GDM1 (cell line): ENCODE measurements at regions not wholly inside any gene's neighbourhood (a gene's known extent, or its start where the extent isn't known, plus 50 kb on each side); places are given as distances from the start of the nearest gene placed in this dataset.

Experiments used
- DNase-seq: peaks from one replicate; lab custom pipeline; 2025; lab: John Stamatoyannopoulos, UW

DNA sequence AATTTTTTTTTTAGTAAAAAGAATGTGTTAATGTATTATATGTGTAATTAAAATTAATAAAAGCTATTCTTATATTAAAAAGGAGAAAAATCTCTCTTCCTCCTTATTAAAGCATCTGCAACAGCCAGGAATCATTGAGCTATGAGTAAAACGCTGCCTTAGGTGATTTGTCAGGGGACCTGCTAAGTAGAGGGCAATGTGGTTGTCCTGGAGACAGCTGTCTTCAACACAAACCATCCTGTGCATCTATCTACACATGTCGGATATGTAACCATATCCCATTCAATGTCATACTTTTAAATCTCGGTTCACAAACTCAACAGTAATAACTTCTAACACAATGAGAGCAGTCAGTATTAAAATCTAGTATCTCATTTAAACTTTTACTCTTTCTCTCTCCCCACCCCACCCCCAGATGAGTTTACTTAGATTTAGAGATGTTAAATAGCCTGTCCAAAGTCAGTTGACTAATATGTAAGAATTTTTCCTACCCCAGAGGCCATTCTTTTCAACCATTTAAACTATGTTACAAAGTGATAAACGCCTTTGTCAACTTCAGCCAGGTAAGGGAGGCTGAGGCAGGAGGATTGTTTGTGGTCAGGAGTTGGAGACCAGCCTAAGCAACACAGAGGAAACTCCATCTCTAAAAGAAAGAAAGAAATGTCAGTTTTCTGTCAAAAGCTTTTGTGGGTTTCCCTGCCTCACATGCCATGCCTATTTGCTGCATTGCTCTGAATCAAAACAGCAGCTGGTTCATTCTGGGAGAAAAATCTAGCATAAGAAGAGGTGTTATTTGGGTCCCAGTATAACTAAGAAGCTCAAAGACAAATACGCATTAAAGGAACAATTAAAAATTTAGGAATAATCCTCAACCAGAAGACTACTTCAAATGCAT lies 413.7 kb upstream of the CCDC196 start:
- DNase-seq: no peak

DNA sequence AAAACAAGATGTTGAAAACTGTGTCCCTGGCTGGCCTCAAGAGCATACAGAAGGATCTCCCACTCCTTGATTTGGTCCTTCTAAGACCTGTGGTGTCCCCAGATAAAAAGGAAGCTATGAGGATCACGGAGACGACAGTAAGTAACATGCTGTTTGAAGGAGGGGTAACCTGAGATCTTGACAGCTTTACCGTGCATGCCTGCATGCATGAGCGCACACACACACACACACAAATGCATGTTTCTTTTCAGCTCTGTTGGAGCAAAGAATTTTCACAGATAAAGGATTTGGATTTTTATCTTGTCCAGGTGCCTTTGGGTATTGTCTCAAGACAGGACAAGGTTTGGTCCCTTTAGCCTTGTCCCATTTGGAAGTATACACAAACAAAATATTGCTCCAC lies 411.6 kb upstream of the CCDC196 start:
- DNase-seq: no peak

DNA sequence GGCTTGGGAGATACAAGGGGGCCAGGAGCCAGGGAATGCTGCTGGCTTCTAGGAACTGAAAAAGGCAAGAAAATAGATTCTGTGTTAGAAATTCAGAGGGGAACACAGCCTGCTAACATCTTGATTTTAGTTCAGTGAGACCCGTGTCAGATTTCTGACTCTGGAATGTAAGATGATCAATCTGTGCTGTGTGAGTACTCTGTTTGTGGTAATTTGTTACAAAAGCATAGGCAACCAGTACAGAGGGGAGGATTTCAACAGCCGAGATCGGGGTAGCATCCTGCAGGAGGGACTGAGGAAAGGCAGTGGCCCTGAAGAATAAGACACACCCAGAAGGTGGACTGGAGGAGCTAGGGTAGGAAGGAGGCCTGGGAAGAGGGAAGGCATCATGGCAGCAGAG lies 410.0 kb upstream of the CCDC196 start:
- no peak for DNase-seq

DNA sequence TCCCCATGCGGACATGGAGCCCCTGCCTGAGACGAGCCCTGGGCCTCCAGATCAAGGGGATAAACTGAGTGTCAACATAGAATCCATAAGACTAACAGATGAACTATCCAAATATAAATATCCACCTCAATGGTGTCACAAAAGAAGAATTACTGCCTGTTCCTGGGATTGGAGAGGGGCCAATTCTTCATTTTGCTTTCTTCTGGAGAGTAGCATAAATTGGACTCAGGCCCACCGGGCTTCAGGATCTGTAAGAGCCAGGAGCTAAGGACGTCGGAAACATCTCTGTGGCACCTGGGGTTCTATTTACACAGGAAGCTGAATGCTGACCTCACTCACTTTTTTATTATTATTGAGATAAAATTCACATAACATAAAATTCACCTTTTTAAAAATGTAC lies 408.2 kb upstream of the CCDC196 start:
- no peak for DNase-seq

DNA sequence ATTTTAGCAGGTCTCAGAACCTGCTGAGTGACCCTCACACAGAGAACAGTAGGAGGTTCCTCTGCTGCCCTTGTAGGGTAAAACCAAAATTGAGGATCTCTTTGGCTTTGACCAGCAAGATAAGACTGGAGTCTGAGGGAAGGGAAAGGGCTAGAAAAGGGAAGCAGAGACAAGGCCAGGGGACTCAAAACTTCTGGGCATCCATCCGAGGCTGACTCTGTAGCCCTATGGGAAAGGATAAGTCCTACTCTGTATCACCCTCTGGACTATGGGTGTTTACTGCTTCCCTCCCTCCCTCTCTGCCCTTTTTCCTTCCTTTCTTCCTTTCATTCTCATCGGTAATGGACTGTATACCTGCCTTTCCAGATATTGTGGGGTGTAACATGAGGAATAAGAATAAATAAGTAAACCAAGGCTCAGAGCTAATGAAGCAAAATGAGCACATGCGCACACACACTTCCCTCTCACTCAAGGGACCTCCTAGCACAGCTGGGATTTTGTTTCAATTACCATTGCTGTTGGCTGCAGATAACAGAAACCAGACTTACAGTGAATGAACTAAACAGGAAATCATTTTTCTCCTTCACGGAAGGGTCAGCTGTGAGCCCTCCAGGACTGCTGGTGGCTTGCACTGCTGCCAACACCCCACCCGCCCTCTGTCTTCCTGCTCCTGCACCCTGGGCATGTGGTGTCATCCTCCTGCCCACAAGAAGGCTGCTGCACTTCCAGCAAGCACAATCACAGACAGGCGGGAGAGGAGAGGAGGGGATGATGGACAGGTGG lies 404.4 kb upstream of the CCDC196 start:
- no peak for DNase-seq

DNA sequence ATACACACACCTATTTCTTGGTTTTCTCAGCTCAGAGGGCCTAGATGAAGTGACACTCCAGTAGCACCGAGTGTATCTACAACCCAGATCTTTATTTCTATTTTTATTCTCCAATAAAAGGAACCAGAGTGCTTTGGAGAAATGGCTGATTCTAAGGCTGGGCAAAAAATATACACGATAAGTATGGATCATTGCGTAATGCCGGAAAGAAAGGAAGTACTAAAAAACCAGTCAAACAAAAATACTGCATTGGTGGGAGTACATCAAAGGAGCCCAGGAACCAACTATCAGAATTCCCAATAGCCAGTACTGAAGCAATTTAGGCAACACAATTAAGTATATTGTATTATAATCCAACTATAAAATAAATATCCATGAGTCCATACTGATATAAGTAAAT lies 400.9 kb upstream of the CCDC196 start:
- no peak for DNase-seq

DNA sequence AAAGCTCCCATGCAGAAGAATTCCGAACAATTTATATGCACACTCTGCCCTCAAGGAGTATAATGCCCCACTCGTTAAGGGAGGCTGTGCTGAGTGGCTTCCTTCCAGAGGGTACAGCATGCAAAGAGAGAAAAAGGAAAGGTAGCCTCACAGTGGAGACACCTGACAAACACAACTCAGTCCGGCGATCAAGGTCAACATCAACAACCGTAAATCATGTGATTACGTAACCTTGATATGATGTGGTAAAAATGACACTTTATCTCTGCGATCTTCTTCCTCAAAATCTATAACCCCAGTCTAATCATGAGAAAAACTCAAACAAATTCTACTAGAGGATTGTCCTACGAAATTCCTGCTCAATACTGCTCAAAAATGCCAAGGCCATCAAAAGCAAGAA lies 400.5 kb upstream of the CCDC196 start:
- no peak for DNase-seq

DNA sequence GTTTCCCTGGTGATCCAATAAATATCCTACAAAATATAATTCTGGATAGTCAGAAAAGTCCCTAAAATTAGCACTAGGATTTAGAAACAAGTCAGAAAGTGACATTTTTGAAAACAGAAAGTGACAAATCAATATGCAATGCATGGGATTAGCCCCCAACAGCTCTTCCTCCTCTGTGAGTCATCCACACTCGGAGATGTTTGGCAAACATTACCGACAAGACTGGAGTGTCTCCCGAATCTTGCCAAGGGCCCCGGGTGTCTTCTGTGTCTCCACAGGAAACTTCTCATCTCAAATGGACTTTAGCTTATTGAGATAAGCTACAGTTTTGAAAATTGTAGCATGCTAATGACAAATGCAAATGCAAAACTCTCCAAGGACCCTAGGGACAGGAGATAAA lies 398.9 kb upstream of the CCDC196 start:
- no peak for DNase-seq

DNA sequence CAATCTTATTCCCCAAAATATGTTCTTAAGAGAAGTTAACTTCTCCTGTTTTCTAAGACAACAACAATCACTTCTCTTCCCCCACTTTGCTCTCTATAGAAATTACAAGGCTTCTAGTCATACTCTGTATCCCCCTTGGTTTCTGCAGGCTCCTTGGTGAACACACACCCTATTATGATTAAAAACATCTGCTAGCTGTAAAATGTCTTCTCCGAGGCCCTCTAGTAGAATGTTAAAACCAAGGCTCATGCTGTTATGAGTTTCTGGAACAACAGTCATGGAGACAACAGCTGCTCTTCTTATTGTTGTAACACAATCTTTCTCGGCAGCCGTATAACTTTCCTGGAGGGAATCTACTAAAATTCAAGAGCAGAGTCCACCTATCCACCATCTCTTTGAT lies 397.5 kb upstream of the CCDC196 start:
- no peak for DNase-seq

DNA sequence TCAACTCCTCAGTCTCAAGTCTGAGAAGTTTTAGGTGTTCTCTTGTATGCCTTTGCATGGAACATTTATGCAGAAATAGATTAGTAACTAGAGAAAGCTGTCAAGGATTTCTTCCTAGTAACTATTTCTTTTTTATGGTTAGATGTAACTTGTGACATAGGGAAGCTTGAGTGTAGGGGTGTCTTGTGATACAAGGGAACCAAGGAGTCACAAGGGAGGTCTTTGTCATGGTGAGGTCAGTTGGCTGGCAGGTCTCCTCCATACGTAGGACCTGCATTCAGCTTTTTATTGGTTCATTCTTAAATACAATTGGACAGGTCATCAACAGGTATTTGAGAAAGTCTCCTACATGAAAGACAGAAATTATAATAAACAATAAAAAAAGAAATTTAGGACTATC lies 394.0 kb upstream of the CCDC196 start:
- DNase-seq: no peak

DNA sequence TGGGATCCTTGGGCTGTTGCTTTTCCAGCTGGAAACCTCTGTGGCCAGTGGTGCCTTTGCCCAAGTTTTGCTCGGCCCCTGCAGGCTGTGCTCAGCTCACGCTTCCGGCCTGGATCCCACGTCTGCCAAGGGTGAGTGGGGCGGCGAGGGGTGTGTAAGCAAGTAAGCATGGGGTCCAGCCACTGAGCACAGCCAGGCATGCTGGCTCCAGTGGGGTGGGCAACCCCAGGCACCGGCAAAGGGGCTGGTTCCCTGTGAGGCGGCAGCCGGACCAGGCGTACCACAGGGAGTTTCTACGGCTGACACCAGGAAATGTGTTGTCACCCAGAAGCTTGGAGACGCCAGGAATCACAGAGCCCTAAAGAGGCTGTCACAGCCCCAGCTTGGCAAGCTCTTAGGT lies 393.4 kb upstream of the CCDC196 start:
- no peak for DNase-seq

DNA sequence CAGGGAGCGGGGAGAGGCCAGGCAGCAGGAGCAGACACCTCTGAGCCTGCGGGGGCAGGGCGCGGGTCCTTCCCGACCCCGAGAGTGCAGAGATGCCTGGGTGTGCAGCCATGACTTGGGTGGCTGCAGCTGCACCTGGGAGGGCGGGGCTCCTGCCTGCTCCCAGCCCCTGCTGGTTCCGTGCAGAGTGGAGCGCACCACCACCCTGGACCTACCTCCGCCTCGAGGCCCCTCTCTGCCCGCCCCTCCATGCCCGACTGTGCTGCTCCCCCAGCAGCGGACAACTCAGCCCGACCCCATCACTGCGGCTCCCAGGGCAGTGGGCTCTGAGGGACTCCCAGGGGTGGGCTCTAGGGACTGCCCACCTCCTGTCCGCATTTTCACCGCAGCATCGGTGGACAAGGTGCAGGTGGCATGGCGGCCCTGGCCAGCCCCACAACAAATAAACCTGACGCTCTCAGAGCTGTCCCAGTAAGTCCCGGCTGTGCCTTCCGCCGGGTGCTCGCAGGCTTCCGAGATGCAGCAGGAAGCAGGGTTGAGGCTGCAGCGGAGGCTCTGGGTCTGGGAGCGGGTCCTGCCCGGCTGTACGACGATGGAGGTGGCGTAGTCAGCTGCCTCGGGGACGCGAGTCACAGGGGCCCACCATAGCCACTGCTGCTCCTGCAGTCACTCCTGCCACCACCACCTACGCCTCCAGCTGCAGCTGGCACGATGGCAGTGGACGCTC lies 392.0 kb upstream of the CCDC196 start:
- no peak for DNase-seq

DNA sequence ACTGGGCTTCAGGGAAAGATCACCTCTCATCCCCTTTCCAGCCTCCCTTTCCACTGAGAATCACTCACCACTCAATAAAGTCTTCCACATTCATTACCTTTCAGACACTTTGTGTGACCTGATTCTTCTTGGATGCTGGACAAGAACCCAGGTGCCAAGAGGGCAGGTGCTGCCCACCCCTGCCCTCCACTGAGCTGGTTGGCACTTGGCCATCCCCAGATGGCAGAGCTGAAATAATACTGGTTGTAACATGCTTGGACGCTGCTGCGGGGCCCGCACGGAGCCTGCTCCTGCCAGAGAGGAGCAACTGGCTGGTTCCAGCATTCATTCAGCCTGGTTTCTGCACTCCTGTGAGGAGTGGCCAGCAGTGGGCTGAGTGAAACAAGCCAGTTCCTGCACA lies 386.7 kb upstream of the CCDC196 start:
- DNase-seq: no peak

DNA sequence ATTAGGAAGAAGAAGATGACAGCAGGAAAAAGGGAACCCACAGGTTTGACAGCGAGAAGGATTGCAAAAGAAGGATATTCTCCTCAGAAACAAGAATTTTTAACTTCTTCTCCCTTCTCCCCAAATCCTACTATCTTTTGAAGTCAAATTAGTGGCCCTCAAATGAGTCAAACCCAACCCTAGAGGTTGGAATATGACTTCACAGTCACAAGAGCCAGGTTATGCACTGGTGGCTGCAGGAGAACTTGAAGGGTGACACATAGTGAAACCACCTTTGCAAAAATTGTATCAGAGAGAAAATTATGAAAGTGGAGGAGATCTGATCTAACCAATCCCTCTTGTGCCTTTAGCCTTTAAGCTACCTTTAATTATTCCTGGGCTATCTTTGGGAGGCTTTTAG lies 386.2 kb upstream of the CCDC196 start:
- no peak for DNase-seq

DNA sequence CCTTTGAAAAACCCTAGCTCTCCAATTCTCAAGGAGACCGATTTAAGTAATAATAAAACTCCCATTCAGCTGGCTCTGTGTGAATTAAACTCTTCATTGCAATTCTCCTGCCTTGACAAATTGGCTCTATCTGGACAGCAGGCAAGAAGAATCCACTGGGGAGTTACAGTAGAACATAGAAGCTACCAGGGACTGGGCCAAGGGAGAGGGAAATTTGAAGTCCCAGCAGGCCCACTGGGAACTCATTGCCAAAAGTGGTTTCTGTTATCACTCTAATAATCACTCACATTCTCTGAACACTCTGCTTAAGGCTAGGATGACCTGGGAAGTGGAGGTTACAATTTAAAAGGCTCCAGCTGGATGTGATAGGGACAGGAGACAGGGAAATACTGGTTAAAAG lies 384.5 kb upstream of the CCDC196 start:
- no peak for DNase-seq

DNA sequence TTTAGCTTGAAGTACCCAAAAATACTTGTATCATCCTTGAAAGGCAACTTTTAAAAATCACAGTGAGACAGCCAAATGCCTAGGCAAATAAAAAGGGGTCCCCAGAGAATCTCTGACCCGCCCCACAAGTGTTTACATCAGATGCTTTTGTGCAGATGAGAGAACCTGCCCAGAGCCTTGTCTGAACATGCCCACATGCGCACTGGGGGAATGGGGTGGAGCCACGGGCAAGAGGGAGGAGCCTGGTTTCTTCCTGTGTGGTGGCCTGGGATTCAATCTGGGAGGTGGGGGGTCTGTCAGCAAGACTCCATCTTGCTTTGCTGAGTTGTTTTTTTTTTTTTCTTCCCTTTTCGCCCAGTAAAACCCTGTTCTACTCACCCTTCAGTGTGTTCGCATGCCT lies 381.7 kb upstream of the CCDC196 start:
- no peak for DNase-seq

DNA sequence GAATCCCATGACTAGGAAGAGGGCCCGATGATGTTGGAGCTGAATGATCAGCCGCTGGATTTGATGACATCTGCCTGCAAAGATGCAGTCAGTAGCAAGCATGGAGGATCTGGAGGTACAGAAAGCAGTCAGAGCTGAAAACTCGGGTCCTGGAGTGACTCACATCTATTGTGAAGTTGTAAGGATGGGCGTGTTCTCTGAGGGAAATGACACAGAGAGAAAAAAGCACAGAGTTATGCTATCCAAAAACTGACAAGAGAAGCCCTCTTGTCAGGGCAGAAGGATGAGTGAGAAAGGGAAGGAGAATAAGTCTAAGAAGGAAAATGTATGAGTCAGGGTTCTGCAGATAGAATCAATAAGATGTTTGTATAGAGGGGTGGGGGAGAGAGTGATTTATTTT lies 380.4 kb upstream of the CCDC196 start:
- no peak for DNase-seq

DNA sequence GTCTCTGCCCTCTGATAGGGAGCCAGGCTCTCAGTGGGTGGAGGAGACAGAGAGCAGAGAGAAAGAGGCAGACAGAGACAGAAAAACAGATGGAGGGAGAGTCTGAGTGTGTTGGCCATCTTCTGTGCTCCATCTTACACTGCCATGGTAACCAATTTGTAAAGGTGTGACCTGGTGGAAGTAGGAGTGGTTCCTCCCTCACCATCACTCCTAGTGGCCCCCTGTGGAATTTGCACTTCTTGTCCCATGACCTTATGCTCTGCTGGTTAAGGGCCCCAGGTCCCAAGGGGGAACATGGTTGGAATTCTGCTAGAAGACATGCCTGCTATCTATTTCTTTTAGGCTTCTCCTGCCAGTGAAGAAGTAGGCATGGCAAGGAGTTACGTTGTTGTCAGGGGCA lies 376.7 kb upstream of the CCDC196 start:
- DNase-seq: no peak

DNA sequence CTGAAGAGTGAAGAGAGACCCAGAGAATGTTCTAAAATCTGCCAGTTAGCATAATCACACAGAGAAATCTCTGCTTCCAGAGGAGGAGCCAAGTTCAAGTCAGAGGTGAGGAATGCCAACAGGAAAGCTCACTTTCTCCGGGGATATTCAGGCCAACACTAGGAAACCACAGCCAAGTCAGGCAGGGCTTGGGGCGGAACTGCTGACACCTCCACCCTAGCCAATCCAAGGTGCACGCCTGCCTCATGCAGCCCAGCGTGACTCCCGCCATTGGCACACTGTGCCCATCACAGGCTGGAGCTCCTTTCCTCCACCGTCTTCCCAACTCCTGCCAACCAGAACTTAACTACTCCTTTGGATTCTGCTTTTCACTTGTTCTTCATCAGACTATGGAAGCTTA lies 374.3 kb upstream of the CCDC196 start:
- no peak for DNase-seq

DNA sequence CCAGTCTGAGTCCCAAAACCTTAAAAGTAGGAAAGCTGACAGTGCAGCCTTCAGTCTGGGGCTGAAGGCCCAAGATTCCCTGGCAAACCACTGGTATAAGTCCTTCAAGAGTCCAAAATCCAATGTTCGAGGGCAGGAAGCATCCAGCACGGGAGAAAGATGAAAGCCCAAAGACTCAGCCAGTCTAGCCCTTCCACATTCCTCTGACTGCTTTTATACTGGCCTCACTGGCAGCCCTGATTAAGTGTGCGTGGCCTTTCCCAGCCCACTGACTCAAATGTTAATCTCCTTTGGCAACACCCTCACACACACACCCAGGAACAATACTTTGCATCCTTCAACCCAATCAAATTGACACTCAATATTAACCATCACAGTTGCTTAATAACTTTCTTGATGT lies 372.1 kb upstream of the CCDC196 start:
- no peak for DNase-seq

DNA sequence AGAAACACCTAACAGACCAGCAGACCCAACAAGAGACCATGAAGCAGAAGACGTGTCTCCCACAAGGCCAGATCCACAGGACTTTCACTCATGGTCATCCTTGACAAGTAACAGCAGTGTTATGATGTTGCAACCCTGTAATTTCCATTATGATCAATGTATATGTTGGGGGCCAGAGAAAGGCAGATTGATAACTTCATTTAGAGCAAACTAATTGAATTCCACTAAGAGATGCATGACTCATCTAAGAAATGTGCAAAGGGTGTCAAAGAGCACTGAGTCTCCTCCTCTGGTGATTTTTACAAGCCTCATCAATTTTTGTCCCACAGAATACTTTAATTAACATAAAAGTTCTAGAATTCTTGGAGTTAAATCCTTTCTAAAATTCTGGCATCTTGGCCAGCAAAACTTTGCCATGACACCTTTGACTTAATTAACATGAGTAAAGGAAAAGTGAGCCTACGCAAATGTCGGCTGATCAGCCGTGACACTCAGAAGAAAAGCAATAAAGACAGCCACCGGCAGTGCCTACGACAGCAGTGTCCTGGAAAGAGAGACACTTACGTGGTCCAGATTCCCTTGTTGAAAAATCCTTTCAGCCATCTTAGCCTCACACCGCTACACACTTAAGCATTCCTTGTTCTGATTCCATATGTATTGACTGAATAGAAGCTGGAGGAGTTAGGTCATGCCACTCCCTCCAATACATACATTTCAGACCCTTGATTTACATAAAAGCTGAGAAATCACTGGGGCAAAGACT lies 370.2 kb upstream of the CCDC196 start:
- DNase-seq: no peak

DNA sequence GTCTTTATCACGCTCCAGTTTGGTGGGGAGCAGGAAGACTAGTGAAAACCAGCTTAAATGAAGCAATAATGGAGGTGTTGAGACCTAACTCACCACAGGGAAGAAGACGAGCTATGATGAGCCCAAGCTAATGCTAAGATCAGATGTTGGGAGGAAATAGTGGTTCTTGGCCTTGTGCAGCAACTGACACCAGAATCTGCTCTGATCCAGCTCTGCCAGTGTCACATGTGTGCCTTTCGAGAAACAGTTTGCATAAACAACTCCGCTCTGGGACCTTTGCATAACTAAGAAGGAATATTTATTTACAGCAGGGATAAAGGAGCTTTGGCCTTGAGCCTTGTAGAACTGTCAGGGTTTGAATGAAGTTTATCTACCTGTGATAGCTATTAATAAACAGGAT lies 369.4 kb upstream of the CCDC196 start:
- no peak for DNase-seq
